Right cardiac atrium (tissue), 5 donors: ENCODE measurements at regions not wholly inside any gene's neighbourhood (a gene's known extent, or its start where the extent isn't known, plus 50 kb on each side); places are given as distances from the start of the nearest gene placed in this dataset.
"Not testable (repeated sequence)": the region's sequence is repeated elsewhere in the genome, so short reads cannot be mapped to it uniquely, and the experiment has no call there.

Experiments
- ATAC-seq, 2 donors: fragments of 200-7000 bp; cut with Tn5 transposase; one replicate each; pipeline versions ENCODE4 v1.8.0 to v1.9.1; 2020; ENCODE audit warnings: moderate library complexity in 2 of 2, mild to moderate bottlenecking in 1 of 2
- DNase-seq, 3 donors: peaks; one replicate each; pipeline ENCODE4 v3.0.0-alpha.2; 2020
- H3K27ac ChIP-seq: one replicate; pipeline ENCODE4 v1.5.1; 2013; ENCODE audit warnings: mild to moderate bottlenecking, low read length, control low read depth, moderate library complexity
- H3K27me3 ChIP-seq: one replicate; pipeline ENCODE4 v1.6.1; 2013; ENCODE audit not compliant: control insufficient read depth, insufficient read depth
- H3K4me1 ChIP-seq: one replicate; pipeline ENCODE4 v1.6.1; 2013; ENCODE audit warnings: low read length; ENCODE audit not compliant: control insufficient read depth, insufficient read depth
- H3K4me3 ChIP-seq: one replicate; pipeline ENCODE4 v1.5.1; 2013; ENCODE audit warnings: low read length, control low read depth
- H3K9me3 ChIP-seq: one replicate; pipeline ENCODE4 v1.6.1; 2013; ENCODE audit warnings: low read length; ENCODE audit not compliant: control insufficient read depth
- WGBS: extraction: QIAGEN DNeasy Blood & Tissue Kit; methylation state at CpG from one replicate; pipeline ENCODE4 v1.1.7; 2013; 5-methylcytosine and 5-hydroxymethylcytosine counted together
- intact Hi-C, 4 donors: fragments of 100-400 bp; cut with DNase I; formaldehyde crosslinking; loops; one replicate each; pipeline versions ENCODE4 v1.11.0 to v1.14.0; 2022 to 2023
- donor health status: healthy with polysubstance abuse.
- donor health status: DM: no; HTN: yes; CAD: no.
- donor health status: DM: no; HTN: no; CAD: no.
- donor health status: DM: no; HTN: yes; CAD: no; lungs with severe emphysema.
- donor health status: DM: yes; HTN: yes; CAD: no.

DNA sequence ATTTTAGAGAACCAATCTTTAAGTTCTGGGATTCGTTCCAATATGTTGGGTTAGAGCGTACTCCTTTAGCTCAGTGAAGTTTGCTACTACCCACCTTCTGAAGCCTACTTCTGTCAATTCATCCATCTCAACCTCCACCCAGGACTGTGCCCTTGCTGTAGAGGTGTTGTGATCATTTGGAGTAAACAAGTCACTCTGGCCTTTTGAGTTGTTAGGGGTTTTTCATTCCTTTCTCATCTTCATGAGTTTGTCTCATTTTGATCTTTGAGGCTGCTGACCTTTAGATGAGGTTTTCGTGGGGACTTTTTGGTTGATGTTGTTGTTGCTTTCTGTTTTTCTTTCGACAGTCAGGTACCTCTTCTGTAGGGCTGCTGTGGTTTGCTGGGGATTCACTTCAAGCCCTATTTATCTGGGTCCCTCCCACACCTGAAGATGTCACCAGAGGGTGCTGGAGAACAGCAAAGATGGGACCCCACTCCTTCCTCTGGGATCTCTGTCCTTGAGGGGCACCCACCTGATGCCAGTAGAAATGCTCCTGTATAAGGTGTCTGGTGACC is 158.4 kb downstream of the ANKRD36B start:
- no CpG with 5 or more reads among the region's 4 CpGs for WGBS
- H3K27ac ChIP-seq, H3K4me3 ChIP-seq, H3K9me3 ChIP-seq, intact Hi-C loops, ATAC-seq, H3K27me3 ChIP-seq, H3K4me1 ChIP-seq, DNase-seq: not testable (repeated sequence)

DNA sequence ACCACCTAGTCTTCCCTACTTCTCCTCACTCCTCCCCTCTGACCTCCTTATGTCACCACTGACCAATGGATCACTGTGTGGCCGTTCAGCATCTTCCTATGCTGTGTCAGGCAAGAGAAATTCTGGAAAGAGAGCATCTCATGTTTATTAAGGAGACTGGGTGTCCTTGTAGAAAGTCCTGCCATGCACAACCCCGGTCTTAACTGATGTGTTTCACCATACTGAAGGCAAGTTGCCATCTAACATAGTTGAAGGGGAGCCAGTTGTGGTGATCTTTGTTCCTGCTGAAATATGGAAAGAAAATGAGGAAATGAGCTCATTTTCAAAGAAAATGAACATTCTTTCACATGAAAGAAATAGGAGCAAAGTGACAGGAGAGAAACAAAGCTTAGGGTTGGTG is 167.3 kb downstream of the ANKRD36B start:
- H3K4me1 ChIP-seq, H3K9me3 ChIP-seq, H3K4me3 ChIP-seq, intact Hi-C loops, H3K27ac ChIP-seq, H3K27me3 ChIP-seq, DNase-seq: not testable (repeated sequence)
- ATAC-seq: peak in 1 of 2 donors; percentile 59
- WGBS: no CpG with 5 or more reads among the region's 2 CpGs

DNA sequence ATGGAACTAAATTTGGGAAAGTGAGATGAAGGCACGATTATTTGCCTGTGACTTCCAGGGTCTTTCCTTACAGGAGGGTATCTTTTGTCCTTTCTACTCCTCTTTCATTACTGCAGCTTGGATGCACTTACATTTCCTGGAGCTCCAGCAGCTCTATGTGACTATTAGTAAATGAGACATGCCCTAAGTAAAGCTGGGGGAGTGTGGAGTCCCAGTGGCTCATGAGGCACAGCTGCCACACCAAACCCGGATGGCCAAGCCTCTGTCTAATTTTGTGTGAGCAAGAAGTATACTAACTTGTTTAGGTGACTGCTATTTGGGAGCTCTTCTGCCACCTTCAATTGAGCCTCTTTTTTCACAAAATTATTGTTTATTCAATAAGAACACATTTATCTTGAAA is 183.3 kb downstream of the ANKRD36B start:
- H3K4me3 ChIP-seq, intact Hi-C loops, DNase-seq, H3K9me3 ChIP-seq, H3K27ac ChIP-seq, H3K4me1 ChIP-seq, ATAC-seq, H3K27me3 ChIP-seq: not testable (repeated sequence)
- no CpG with 5 or more reads among the region's 2 CpGs for whole genome bisulfite sequencing

- intact Hi-C loops, H3K27ac ChIP-seq, H3K4me3 ChIP-seq, H3K9me3 ChIP-seq, H3K27me3 ChIP-seq, H3K4me1 ChIP-seq: not testable (repeated sequence)
- peak; percentile 62 to 84 for ATAC-seq
- DNase-seq: peak in 2 of 3 donors; percentile 4 to 6
- WGBS: 54% methylated on average over 7 of the region's 9 CpGs
Measured at GRCh38 chr2:97405172-97405737, 184.4 kb downstream of the ANKRD36B start.

GRCh38 chr2:97402678-97403077 is 187.0 kb downstream of the ANKRD36B start:
- H3K27me3 ChIP-seq, H3K4me1 ChIP-seq, H3K27ac ChIP-seq, DNase-seq, intact Hi-C loops, H3K4me3 ChIP-seq, ATAC-seq, H3K9me3 ChIP-seq: not testable (repeated sequence)
- WGBS: no CpG with 5 or more reads among the region's 5 CpGs

GRCh38 chr2:97395691-97396090 is 194.0 kb downstream of the ANKRD36B start:
- ATAC-seq: peak in 1 of 2 donors; percentile 40
- H3K4me3 ChIP-seq, H3K27me3 ChIP-seq, H3K27ac ChIP-seq, H3K9me3 ChIP-seq, H3K4me1 ChIP-seq, intact Hi-C loops: not testable (repeated sequence)
- peak in 1 of 3 donors; percentile 1 for DNase-seq
- 40% methylated on average over 3 of the region's 4 CpGs for WGBS

DNA sequence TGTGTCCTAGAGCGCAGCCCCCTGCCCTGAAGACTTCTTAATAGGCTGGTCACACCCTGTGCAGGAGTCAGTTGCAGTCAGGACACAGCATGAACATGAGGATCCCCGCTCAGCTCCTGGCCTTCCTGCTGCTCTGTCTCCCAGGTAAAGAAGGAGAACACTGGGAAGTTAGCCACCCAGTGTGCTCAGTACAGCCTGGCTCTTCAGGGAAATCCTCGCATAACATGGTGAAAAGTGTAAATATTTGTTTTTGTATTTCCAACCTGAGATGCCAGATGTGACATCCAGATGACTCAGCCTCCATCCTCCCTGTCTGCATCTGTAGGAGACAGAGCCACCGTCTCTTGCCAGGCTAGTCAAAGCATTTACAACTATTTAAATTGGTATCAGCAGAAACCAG is 203.9 kb downstream of the ANKRD36B start:
- H3K4me3 ChIP-seq, DNase-seq, ATAC-seq, H3K9me3 ChIP-seq, H3K27ac ChIP-seq, intact Hi-C loops, H3K4me1 ChIP-seq, H3K27me3 ChIP-seq: not testable (repeated sequence)
- WGBS: no CpG with 5 or more reads among the region's 4 CpGs

DNA sequence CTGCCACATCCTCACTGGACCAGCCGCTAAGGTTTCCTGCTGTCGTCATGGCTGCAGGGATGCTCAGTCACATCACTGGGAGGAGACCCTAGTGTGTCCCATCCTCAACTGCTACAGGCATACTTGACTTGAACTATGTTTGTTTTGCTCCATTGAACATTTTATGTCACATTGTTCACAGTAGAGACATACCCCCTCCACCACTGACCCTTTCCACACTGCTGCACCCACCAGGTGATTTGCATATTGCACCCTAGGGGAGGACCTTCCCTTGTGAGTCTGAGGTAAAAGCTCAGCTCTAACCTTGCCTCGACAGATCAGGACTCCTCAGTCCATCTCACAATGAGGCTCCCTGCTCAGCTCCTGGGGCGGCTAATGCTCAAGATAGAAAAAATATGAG is 213.8 kb downstream of the ANKRD36B start:
- H3K27me3 ChIP-seq, ATAC-seq, intact Hi-C loops, DNase-seq, H3K4me1 ChIP-seq, H3K27ac ChIP-seq, H3K9me3 ChIP-seq, H3K4me3 ChIP-seq: not testable (repeated sequence)
- no CpG with 5 or more reads among the region's 4 CpGs for WGBS

- no CpG with 5 or more reads among the region's 7 CpGs for WGBS
- H3K27me3 ChIP-seq, intact Hi-C loops, H3K27ac ChIP-seq, ATAC-seq, DNase-seq, H3K4me1 ChIP-seq, H3K9me3 ChIP-seq, H3K4me3 ChIP-seq: not testable (repeated sequence)
Measured at GRCh38 chr2:97374426-97374825, 215.3 kb downstream of the ANKRD36B start.

GRCh38 chr2:97363159-97363558 is 226.5 kb downstream of the ANKRD36B start:
- ATAC-seq, H3K4me3 ChIP-seq, H3K4me1 ChIP-seq, DNase-seq, intact Hi-C loops, H3K9me3 ChIP-seq, H3K27ac ChIP-seq, H3K27me3 ChIP-seq: not testable (repeated sequence)
- no CpG with 5 or more reads among the region's 4 CpGs for WGBS

- 76% methylated on average over 5 of the region's 5 CpGs for WGBS
- Histone ChIP-seq H3K4me3 (no peak overlapping the region), H3K4me1 (no peaks in the 10 kb centered on the region), H3K27ac (no peak overlapping the region), H3K9me3 (no peaks in the 10 kb centered on the region), H3K27me3 (no peaks in the 10 kb centered on the region)
- DNase-seq: peak in 1 of 3 donors; percentile 5
- intact Hi-C loops: no loop called here
- no peak for ATAC-seq
Measured at GRCh38 chr2:97359861-97360584, 229.7 kb downstream of the ANKRD36B start.
